Endothelial cell of umbilical vein (primary cell): ENCODE measurements at regions not wholly inside any gene's neighbourhood (a gene's known extent, or its start where the extent isn't known, plus 50 kb on each side); places are given as distances from the start of the nearest gene placed in this dataset.
"Not testable (repeated sequence)": the region's sequence is repeated elsewhere in the genome, so short reads cannot be mapped to it uniquely, and the experiment has no call there.

ENCODE experiments used
- BruUV-seq: library from RNA; stranded (reverse); fragments of 400-500 nt; replicated peaks from 2 replicates; lab custom pipeline; 2021; lab: Mats Ljungman, UMichigan
- CTCF ChIA-PET: fragments of 300-600, 350-600 bp; sonication (Branson Sonifier 250); formaldehyde crosslinking; loops from one replicate; lab custom pipeline; 2021; ENCODE audit warnings: antibody characterized with exemption, inconsistent platforms; lab: Charles Lee
- POLR2A ChIA-PET: fragments of 300-600, 350-600 bp; sonication (Branson Sonifier 250); formaldehyde crosslinking; loops from one replicate; lab custom pipeline; 2021; ENCODE audit warnings: antibody characterized with exemption, inconsistent platforms; lab: Charles Lee
- DNase-seq: peaks from one replicate; pipeline ENCODE4 v3.0.0-alpha.2; 2011; ENCODE audit warnings: low read depth, low spot score
- FAIRE-seq: peaks from 2 replicates; lab custom pipeline; 2011; peaks lifted over from hg19 to GRCh38; lab: Jason Lieb, UNC
- H2AFZ ChIP-seq: 2 replicates; pipeline ENCODE4 v1.6.0; 2012; ENCODE audit warnings: low read depth, low read length, control low read depth, inconsistent platforms
- H3K27ac ChIP-seq: 2 replicates; pipeline ENCODE4 v1.5.1; 2011; ENCODE audit warnings: low read depth, mild to moderate bottlenecking, control low read depth, low read length, moderate library complexity; ENCODE audit not compliant: insufficient read depth
- H3K27me3 ChIP-seq, 2 experiments: 2 replicates each; pipeline versions ENCODE4 v1.6.0 to v1.6.1; 2011; ENCODE audit warnings: low read length in 2 of 2, mixed read lengths in 1 of 2; ENCODE audit not compliant: control insufficient read depth in 2 of 2, insufficient read depth in 2 of 2
- H3K36me3 ChIP-seq, 2 experiments: 2 replicates in 1 of 2; 3 replicates in 1 of 2; pipeline ENCODE4 v1.5.1; 2011; ENCODE audit warnings: low read length in 2 of 2, mild to moderate bottlenecking in 1 of 2, moderate library complexity in 1 of 2; ENCODE audit not compliant: control insufficient read depth in 2 of 2, insufficient read depth in 2 of 2; ENCODE audit errors: extremely low read depth in 1 of 2
- H3K4me1 ChIP-seq: 3 replicates; pipeline ENCODE4 v1.5.1; 2011; ENCODE audit warnings: mild to moderate bottlenecking, low read length; ENCODE audit not compliant: control insufficient read depth, insufficient read depth; ENCODE audit errors: extremely low read depth
- H3K4me2 ChIP-seq: 2 replicates; pipeline ENCODE4 v1.6.1; 2011; ENCODE audit warnings: low read length, control low read depth, mixed read lengths; ENCODE audit not compliant: insufficient read depth
- H3K4me3 ChIP-seq, 3 experiments: fragments of 200-600 bp in 1 of 3; sonication (generic), shearing (Covaris generic) in 1 of 3; replicated peaks in 1 of 3; 2 replicates each; pipeline ENCODE4 v1.5.1; 2011 to 2016; ENCODE audit warnings: control low read depth in 3 of 3, low read length in 3 of 3, mild to moderate bottlenecking in 2 of 3, inconsistent platforms in 1 of 3, low read depth in 1 of 3, moderate library complexity in 1 of 3; ENCODE audit not compliant: insufficient read depth in 1 of 3
- H3K79me2 ChIP-seq: 2 replicates; pipeline ENCODE4 v1.6.0; 2012; ENCODE audit warnings: low read length, inconsistent platforms; ENCODE audit not compliant: control insufficient read depth, insufficient read depth
- H3K9ac ChIP-seq: replicated peaks from 2 replicates; pipeline ENCODE3; 2011; ENCODE audit warnings: low read length, control low read depth; ENCODE audit not compliant: insufficient read depth; ENCODE audit errors: extremely low read depth
- H3K9me1 ChIP-seq: replicated peaks from 3 replicates; pipeline ENCODE4 v1.6.0; 2011; ENCODE audit warnings: mild to moderate bottlenecking, low read length; ENCODE audit not compliant: control insufficient read depth, insufficient read depth; ENCODE audit errors: extremely low read depth
- H3K9me3 ChIP-seq: replicated peaks from 2 replicates; pipeline ENCODE4 v1.5.1; 2012; ENCODE audit warnings: low read length, inconsistent platforms; ENCODE audit not compliant: control insufficient read depth, insufficient read depth
- H4K20me1 ChIP-seq: replicated peaks from 2 replicates; pipeline ENCODE3; 2011; ENCODE audit warnings: mild to moderate bottlenecking, low read length; ENCODE audit not compliant: control insufficient read depth, insufficient read depth; ENCODE audit errors: extremely low read depth
- EZH2 ChIP-seq: IDR thresholded peaks from 2 replicates; pipeline ENCODE4 v1.6.1; 2012; ENCODE audit warnings: borderline replicate concordance, low read depth, mild to moderate bottlenecking, moderate library complexity, low read length, inconsistent platforms; ENCODE audit not compliant: severe bottlenecking
- FOS ChIP-seq: IDR thresholded peaks from 2 replicates; pipeline ENCODE4 v1.6.1; 2011; ENCODE audit warnings: mild to moderate bottlenecking, low read length, moderate library complexity, borderline replicate concordance; ENCODE audit not compliant: insufficient read depth
- GATA2 ChIP-seq: IDR thresholded peaks from 2 replicates; pipeline ENCODE4 v1.7.0; 2011; ENCODE audit warnings: low read depth, mild to moderate bottlenecking, moderate library complexity, mixed read lengths, low read length; ENCODE audit not compliant: insufficient read length, insufficient read depth
- JUN ChIP-seq: IDR thresholded peaks from 2 replicates; pipeline ENCODE4 v1.6.1; 2011; ENCODE audit warnings: borderline replicate concordance, low read depth; ENCODE audit not compliant: insufficient read length, insufficient read depth
- MYC ChIP-seq: IDR thresholded peaks from one replicate; pipeline ENCODE4 v1.6.1; 2011; ENCODE audit warnings: mild to moderate bottlenecking, low read depth, low read length
- POLR2A ChIP-seq: IDR thresholded peaks from 2 replicates; pipeline ENCODE4 v1.6.1; 2012; ENCODE audit warnings: low read depth, mild to moderate bottlenecking, control low read depth, low read length
- POLR2AphosphoS5 ChIP-seq: IDR thresholded peaks from 2 replicates; pipeline ENCODE4 v1.6.1; 2012; ENCODE audit warnings: low read depth, mild to moderate bottlenecking, control low read depth, low read length, moderate library complexity; ENCODE audit not compliant: insufficient read depth
- dilution Hi-C: fragments of 300-500 bp; cut with MboI; formaldehyde crosslinking; loops from one replicate; pipeline ENCODE4 v1.15.0; 2019; ENCODE audit warnings: low sequenced_read_pairs; ENCODE audit not compliant: extremely low pct_ligation_motif_present
- intact Hi-C: fragments of 100-400 bp; cut with micrococcal nuclease; formaldehyde crosslinking; loops from one replicate; pipeline ENCODE4 v1.10.0; 2022
- TF ChIP-seq, protein P1 (sequence below): IDR thresholded peaks from 2 replicates; pipeline ENCODE4 v1.6.1; 2011; ENCODE audit not compliant: insufficient read depth, insufficient read length
- TF ChIP-seq, protein P2 (sequence below), 2 donors: IDR thresholded peaks; 1 replicate in 1 of 2; 2 replicates in 1 of 2; pipeline ENCODE4 v1.5.1; 2011; ENCODE audit warnings: low read length in 2 of 2, mild to moderate bottlenecking in 2 of 2, moderate library complexity in 2 of 2, control low read depth in 1 of 2, inconsistent platforms in 1 of 2, low read depth in 1 of 2; ENCODE audit not compliant: insufficient read depth in 1 of 2; ENCODE audit errors: extremely low read depth in 1 of 2

DNA sequence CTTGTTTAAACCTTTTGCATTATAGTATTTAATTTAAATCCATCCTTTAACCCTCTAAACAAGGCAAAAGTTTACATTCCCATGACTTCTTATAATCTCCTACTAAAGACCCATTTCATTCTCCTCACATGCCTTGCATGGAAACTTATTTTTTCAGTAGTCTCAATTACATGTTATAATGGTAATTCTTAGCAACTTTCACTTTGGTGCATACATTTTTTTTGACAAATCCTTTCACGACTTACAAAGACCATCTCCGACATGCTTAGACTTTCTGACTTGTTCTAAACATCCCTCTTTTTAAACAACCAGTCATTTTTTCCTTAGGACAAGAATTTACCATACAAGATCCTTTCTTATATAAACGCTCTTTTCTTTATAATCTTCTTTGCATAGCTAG is 615.4 kb upstream of the GBE1 start:
- intact Hi-C loops (no loop called here), dilution Hi-C loops (no loop called here)
- Histone ChIP-seq H3K4me1 (no peaks in the 10 kb centered on the region), H3K4me3 (no peak overlapping the region), H3K9me3 (no peaks in the 10 kb centered on the region), H3K9me1 (no peaks in the 10 kb centered on the region), H3K9ac (no peak overlapping the region), H3K27ac (no peak overlapping the region), H3K4me2 (no peak overlapping the region), H3K27me3 (no peaks in the 10 kb centered on the region), H4K20me1 (no peaks in the 10 kb centered on the region), H3K36me3 (no peaks in the 10 kb centered on the region), H2AFZ (no peak overlapping the region), H3K79me2 (no peaks in the 10 kb centered on the region)
- no peak for DNase-seq
- BruUV-seq: no TSS peak
- no peak for FAIRE-seq
- TF ChIP-seq POLR2A: no peak
- TF ChIP-seq MYC: no peak
- TF ChIP-seq GATA2: no peak
- TF ChIP-seq POLR2AphosphoS5: no peak
- TF ChIP-seq, protein P1, sequence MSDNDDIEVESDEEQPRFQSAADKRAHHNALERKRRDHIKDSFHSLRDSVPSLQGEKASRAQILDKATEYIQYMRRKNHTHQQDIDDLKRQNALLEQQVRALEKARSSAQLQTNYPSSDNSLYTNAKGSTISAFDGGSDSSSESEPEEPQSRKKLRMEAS: no peak
- no peak for TF ChIP-seq EZH2
- TF ChIP-seq JUN: no peak
- TF ChIP-seq FOS: no peak
- TF ChIP-seq, protein P2, sequence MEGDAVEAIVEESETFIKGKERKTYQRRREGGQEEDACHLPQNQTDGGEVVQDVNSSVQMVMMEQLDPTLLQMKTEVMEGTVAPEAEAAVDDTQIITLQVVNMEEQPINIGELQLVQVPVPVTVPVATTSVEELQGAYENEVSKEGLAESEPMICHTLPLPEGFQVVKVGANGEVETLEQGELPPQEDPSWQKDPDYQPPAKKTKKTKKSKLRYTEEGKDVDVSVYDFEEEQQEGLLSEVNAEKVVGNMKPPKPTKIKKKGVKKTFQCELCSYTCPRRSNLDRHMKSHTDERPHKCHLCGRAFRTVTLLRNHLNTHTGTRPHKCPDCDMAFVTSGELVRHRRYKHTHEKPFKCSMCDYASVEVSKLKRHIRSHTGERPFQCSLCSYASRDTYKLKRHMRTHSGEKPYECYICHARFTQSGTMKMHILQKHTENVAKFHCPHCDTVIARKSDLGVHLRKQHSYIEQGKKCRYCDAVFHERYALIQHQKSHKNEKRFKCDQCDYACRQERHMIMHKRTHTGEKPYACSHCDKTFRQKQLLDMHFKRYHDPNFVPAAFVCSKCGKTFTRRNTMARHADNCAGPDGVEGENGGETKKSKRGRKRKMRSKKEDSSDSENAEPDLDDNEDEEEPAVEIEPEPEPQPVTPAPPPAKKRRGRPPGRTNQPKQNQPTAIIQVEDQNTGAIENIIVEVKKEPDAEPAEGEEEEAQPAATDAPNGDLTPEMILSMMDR (IDR thresholded peaks at IDR 0.05; ENCODE audit: extremely low read depth in 1 of 2, insufficient read depth in 1 of 2, low read depth in 1 of 2, low read length in 2 of 2): no peak
- CTCF ChIA-PET: no interaction called here
- POLR2A ChIA-PET: no interaction called here

DNA sequence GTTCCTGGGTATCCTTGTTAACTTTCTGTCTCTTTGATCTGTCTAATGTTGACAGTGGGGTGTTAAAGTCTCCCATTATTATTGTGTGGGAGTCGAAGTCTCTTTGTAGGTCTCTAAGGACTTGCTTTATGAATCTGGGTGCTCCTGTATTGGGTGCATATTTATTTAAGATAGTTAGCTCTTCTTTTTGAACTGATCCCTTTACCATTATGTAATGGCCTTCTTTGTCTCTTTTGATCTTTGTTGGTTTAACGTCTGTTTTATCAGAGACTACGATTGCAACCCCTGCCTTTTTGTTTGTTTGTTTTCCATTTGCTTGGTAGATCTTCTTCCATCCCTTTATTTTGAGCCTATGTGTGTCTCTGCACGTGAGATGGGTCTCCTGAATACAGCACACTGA is 612.4 kb upstream of the GBE1 start:
- H3K9ac ChIP-seq, CTCF ChIA-PET, FAIRE-seq, POLR2A ChIA-PET, H3K4me1 ChIP-seq, H3K79me2 ChIP-seq, H3K36me3 ChIP-seq, H3K27me3 ChIP-seq, BruUV-seq, H3K9me1 ChIP-seq, H4K20me1 ChIP-seq, DNase-seq, H2AFZ ChIP-seq, H3K27ac ChIP-seq, dilution Hi-C loops, H3K4me3 ChIP-seq, H3K4me2 ChIP-seq, intact Hi-C loops, H3K9me3 ChIP-seq: not testable (repeated sequence)
